HL-60 (cell line): ENCODE measurements at regions not wholly inside any gene's neighbourhood (a gene's known extent, or its start where the extent isn't known, plus 50 kb on each side); places are given as distances from the start of the nearest gene placed in this dataset.

ENCODE experiments used
- DNase-seq, 2 experiments: peaks; one replicate each; pipeline ENCODE4 v3.0.0-alpha.2; 2010 to 2020; ENCODE audit warnings: low read depth in 1 of 2, low spot score in 1 of 2
- H3K27ac ChIP-seq: fragments of 250-450 bp; sonication (Bioruptor Pico); replicated peaks from 2 replicates; pipeline ENCODE4 v1.5.1; 2020; ENCODE audit warnings: mild to moderate bottlenecking, moderate library complexity
- H3K27me3 ChIP-seq: fragments of 250-450 bp; sonication (Bioruptor Pico); 2 replicates; pipeline ENCODE4 v1.5.1; 2021; ENCODE audit warnings: mild to moderate bottlenecking, moderate library complexity; ENCODE audit not compliant: insufficient read depth, poor library complexity, severe bottlenecking
- H3K4me3 ChIP-seq: replicated peaks from 2 replicates; pipeline ENCODE4 v1.5.1; 2011; ENCODE audit warnings: mild to moderate bottlenecking, control low read depth, low read length; ENCODE audit not compliant: insufficient read depth
- GABPA ChIP-seq: IDR thresholded peaks from 2 replicates; pipeline ENCODE4 v1.6.1; 2012; ENCODE audit warnings: low read depth
- POLR2AphosphoS5 ChIP-seq: IDR thresholded peaks from 2 replicates; pipeline ENCODE4 v1.6.1; 2012; ENCODE audit warnings: low read depth
- SPI1 ChIP-seq: IDR thresholded peaks from 2 replicates; pipeline ENCODE4 v1.6.1; 2012; ENCODE audit warnings: low read depth, mild to moderate bottlenecking, borderline replicate concordance
- TF ChIP-seq, protein P1 (sequence below): IDR thresholded peaks from 2 replicates; pipeline ENCODE4 v1.6.1; 2012; ENCODE audit warnings: low read depth; ENCODE audit not compliant: insufficient replicate concordance
- TF ChIP-seq, protein P2 (sequence below): IDR thresholded peaks from one replicate; pipeline ENCODE4 v1.5.1; 2011; ENCODE audit warnings: low read length, control low read depth, inconsistent platforms; ENCODE audit not compliant: insufficient read depth

DNA sequence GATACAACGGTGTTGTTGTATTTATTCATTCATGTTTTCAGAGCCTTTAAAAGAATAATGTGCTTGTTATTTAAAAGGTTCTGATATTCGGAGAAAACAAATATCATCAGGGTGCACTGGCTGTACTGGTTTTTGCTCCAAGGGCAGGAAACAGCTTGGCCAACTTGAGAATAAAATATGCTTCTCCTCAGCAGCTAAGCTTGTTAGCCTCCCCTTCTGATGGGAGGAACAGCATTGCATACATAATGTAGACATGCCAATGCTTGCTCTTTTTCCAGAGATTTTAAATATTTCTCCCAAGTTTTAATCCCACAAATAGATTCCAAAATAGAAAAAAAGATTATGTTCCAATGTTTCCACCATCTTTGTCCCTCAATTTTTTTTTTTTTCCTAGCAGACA lies 87.6 kb upstream of the RPL34 start:
- no peak for TF ChIP-seq POLR2AphosphoS5
- TF ChIP-seq, protein P1, sequence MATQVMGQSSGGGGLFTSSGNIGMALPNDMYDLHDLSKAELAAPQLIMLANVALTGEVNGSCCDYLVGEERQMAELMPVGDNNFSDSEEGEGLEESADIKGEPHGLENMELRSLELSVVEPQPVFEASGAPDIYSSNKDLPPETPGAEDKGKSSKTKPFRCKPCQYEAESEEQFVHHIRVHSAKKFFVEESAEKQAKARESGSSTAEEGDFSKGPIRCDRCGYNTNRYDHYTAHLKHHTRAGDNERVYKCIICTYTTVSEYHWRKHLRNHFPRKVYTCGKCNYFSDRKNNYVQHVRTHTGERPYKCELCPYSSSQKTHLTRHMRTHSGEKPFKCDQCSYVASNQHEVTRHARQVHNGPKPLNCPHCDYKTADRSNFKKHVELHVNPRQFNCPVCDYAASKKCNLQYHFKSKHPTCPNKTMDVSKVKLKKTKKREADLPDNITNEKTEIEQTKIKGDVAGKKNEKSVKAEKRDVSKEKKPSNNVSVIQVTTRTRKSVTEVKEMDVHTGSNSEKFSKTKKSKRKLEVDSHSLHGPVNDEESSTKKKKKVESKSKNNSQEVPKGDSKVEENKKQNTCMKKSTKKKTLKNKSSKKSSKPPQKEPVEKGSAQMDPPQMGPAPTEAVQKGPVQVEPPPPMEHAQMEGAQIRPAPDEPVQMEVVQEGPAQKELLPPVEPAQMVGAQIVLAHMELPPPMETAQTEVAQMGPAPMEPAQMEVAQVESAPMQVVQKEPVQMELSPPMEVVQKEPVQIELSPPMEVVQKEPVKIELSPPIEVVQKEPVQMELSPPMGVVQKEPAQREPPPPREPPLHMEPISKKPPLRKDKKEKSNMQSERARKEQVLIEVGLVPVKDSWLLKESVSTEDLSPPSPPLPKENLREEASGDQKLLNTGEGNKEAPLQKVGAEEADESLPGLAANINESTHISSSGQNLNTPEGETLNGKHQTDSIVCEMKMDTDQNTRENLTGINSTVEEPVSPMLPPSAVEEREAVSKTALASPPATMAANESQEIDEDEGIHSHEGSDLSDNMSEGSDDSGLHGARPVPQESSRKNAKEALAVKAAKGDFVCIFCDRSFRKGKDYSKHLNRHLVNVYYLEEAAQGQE, result no peak
- TF ChIP-seq, protein P2, sequence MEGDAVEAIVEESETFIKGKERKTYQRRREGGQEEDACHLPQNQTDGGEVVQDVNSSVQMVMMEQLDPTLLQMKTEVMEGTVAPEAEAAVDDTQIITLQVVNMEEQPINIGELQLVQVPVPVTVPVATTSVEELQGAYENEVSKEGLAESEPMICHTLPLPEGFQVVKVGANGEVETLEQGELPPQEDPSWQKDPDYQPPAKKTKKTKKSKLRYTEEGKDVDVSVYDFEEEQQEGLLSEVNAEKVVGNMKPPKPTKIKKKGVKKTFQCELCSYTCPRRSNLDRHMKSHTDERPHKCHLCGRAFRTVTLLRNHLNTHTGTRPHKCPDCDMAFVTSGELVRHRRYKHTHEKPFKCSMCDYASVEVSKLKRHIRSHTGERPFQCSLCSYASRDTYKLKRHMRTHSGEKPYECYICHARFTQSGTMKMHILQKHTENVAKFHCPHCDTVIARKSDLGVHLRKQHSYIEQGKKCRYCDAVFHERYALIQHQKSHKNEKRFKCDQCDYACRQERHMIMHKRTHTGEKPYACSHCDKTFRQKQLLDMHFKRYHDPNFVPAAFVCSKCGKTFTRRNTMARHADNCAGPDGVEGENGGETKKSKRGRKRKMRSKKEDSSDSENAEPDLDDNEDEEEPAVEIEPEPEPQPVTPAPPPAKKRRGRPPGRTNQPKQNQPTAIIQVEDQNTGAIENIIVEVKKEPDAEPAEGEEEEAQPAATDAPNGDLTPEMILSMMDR, result no peak
- no peak for TF ChIP-seq SPI1
- TF ChIP-seq GABPA, result no peak
- no peak for DNase-seq
- no peak overlapping the region for H3K27ac ChIP-seq
- H3K4me3 ChIP-seq, result no peak overlapping the region
- peaks cover 7% of the 10 kb centered on the region for H3K27me3 ChIP-seq

DNA sequence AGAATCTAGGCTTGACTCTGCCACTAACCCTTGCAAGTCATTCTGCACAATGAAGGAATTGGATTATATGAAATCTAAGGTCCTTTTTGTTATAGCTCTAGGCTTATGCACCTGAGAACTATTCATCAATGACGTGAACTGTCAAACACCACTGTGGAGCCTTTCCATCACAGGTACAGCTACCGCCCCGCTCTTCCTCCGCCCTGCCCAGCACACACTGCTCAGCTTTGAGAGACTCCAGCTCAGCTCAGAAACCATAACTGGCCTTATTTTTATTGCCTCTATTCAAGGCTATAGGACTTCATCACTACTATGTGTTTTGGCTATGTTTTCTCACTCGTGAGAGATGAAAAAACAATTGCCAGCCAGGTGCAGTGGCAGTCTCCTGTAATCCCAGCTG lies 88.2 kb upstream of the RPL34 start:
- H3K4me3 ChIP-seq, result no peak overlapping the region
- H3K27me3 ChIP-seq, result peaks cover 7% of the 10 kb centered on the region
- TF ChIP-seq, protein P1, result no peak
- TF ChIP-seq GABPA, result no peak
- TF ChIP-seq, protein P2, result no peak
- no peak for TF ChIP-seq POLR2AphosphoS5
- TF ChIP-seq SPI1, result no peak
- H3K27ac ChIP-seq, result no peak overlapping the region
- no peak for DNase-seq

DNA sequence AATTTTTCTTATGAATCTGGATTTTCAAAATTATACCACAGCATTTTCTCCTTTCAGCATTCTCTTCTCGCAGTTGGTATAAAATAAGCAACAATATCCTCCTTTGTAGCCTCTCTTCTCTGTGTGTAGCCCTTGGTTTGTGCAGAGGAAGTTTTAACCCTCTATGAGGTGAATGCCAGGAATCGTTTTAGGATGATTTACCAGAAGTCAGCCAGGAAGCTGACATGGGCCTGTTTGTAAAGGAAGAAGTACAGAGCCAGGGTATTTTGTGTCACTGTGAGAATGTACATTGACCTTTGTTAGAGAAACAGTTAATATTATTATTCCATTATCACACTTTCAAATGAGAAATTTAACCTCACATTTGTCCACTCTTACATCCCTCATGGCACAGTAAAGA lies 88.9 kb upstream of the RPL34 start:
- Histone ChIP-seq H3K4me3 (no peak overlapping the region), H3K27ac (no peak overlapping the region), H3K27me3 (peaks cover 5% of the 10 kb centered on the region)
- TF ChIP-seq GABPA (no peak), SPI1 (no peak), POLR2AphosphoS5 (no peak)
- TF ChIP-seq, protein P2, result no peak
- TF ChIP-seq, protein P1, result no peak
- no peak for DNase-seq
